Keratinocyte (primary cell): ENCODE measurements at regions not wholly inside any gene's neighbourhood (a gene's known extent, or its start where the extent isn't known, plus 50 kb on each side); places are given as distances from the start of the nearest gene placed in this dataset.
A peak's percentile ranks its signal among the peaks of the same experiment; 100 is the strongest.

Experiments used
- DNase-seq: peaks from one replicate; pipeline ENCODE4 v3.0.0-alpha.2; 2011; ENCODE audit warnings: low read depth, missing footprints, low spot score
- FAIRE-seq: peaks from 2 replicates; lab custom pipeline; 2011; peaks lifted over from hg19 to GRCh38; lab: Jason Lieb, UNC
- H2AFZ ChIP-seq: 2 replicates; pipeline ENCODE4 v1.6.0; 2012; ENCODE audit warnings: low read length, control low read depth, inconsistent platforms; ENCODE audit not compliant: control insufficient read depth
- H3K27ac ChIP-seq: 2 replicates; pipeline ENCODE4 v1.5.1; 2011; ENCODE audit warnings: low read length; ENCODE audit not compliant: control insufficient read depth, insufficient read depth
- H3K27me3 ChIP-seq: 3 replicates; pipeline ENCODE4 v1.6.0; 2011; ENCODE audit warnings: low read length; ENCODE audit not compliant: control insufficient read depth, insufficient read depth; ENCODE audit errors: extremely low read depth
- H3K36me3 ChIP-seq, 2 experiments: 2 replicates in 1 of 2; 3 replicates in 1 of 2; pipeline ENCODE4 v1.5.1; 2011; ENCODE audit warnings: low read length in 2 of 2, mild to moderate bottlenecking in 1 of 2; ENCODE audit not compliant: control insufficient read depth in 2 of 2, insufficient read depth in 2 of 2; ENCODE audit errors: extremely low read depth in 1 of 2
- H3K4me1 ChIP-seq: 3 replicates; pipeline ENCODE4 v1.5.1; 2011; ENCODE audit warnings: low read length; ENCODE audit not compliant: control insufficient read depth, insufficient read depth; ENCODE audit errors: extremely low read depth
- H3K4me2 ChIP-seq: 3 replicates; pipeline ENCODE4 v1.6.0; 2011; ENCODE audit warnings: low read depth, low read length; ENCODE audit not compliant: control insufficient read depth, insufficient read depth; ENCODE audit errors: extremely low read depth
- H3K4me3 ChIP-seq, 3 experiments: fragments of 200-600 bp in 1 of 3; sonication (generic) in 1 of 3; 2 replicates in 2 of 3; 3 replicates in 1 of 3; pipeline ENCODE4 v1.5.1; 2011 to 2016; ENCODE audit warnings: low read length in 3 of 3, mild to moderate bottlenecking in 3 of 3, control low read depth in 2 of 3, inconsistent platforms in 1 of 3, low read depth in 1 of 3, mixed read lengths in 1 of 3, mixed run types in 1 of 3, moderate library complexity in 1 of 3; ENCODE audit not compliant: control insufficient read depth in 2 of 3, insufficient read depth in 2 of 3; ENCODE audit errors: extremely low read depth in 1 of 3
- H3K79me2 ChIP-seq: 2 replicates; pipeline ENCODE4 v1.6.0; 2012; ENCODE audit warnings: low read length; ENCODE audit not compliant: control insufficient read depth, insufficient read depth
- H3K9ac ChIP-seq: 3 replicates; pipeline ENCODE4 v1.6.0; 2011; ENCODE audit warnings: low read length; ENCODE audit not compliant: control insufficient read depth, insufficient read depth; ENCODE audit errors: extremely low read depth
- H3K9me1 ChIP-seq: 3 replicates; pipeline ENCODE4 v1.6.0; 2011; ENCODE audit warnings: low read length; ENCODE audit not compliant: control insufficient read depth, insufficient read depth; ENCODE audit errors: extremely low read depth
- H3K9me3 ChIP-seq: 2 replicates; pipeline ENCODE4 v1.5.1; 2012; ENCODE audit warnings: low read depth, low read length; ENCODE audit not compliant: control insufficient read depth
- H4K20me1 ChIP-seq: 3 replicates; pipeline ENCODE4 v1.6.0; 2011; ENCODE audit warnings: low read length; ENCODE audit not compliant: control insufficient read depth, insufficient read depth; ENCODE audit errors: extremely low read depth
- CTCF ChIP-seq, 3 experiments: IDR thresholded peaks in 1 of 3; conservative IDR thresholded peaks in 1 of 3; optimal IDR thresholded peaks in 1 of 3; 2 replicates in 2 of 3; 3 replicates in 1 of 3; pipeline versions ENCODE3 to v1.5.1; 2011; ENCODE audit warnings: low read length in 3 of 3, mild to moderate bottlenecking in 3 of 3, moderate library complexity in 2 of 3, control low read depth in 1 of 3, inconsistent platforms in 1 of 3; ENCODE audit not compliant: insufficient read depth in 2 of 3; ENCODE audit errors: extremely low read depth in 1 of 3
- EZH2 ChIP-seq: IDR thresholded peaks from one replicate; pipeline ENCODE4 v1.6.1; 2012; ENCODE audit warnings: inconsistent platforms, mild to moderate bottlenecking, low read length, moderate library complexity
- dilution Hi-C: fragments of 300-500 bp; cut with MboI; formaldehyde crosslinking; loops from one replicate; pipeline ENCODE4 v1.7.0; 2020; ENCODE audit warnings: low sequenced_read_pairs; ENCODE audit not compliant: extremely low pct_ligation_motif_present

- H3K79me2 ChIP-seq, result no peaks in the 10 kb centered on the region
- H3K27me3 ChIP-seq, result no peaks in the 10 kb centered on the region
- no peak overlapping the region for H3K4me3 ChIP-seq
- no peak for DNase-seq
- no peak overlapping the region for H2AFZ ChIP-seq
- TF ChIP-seq EZH2, result no peak
- TF ChIP-seq CTCF (optimal IDR thresholded peaks at IDR 0.05 in 1 of 3, IDR thresholded peaks at IDR 0.05 in 1 of 3, conservative IDR thresholded peaks at IDR 0.05 in 1 of 3; ENCODE audit: extremely low read depth in 1 of 3, insufficient read depth in 2 of 3, low read length in 3 of 3), result no peak
- no peak overlapping the region for H3K4me2 ChIP-seq
- no peaks in the 10 kb centered on the region for H3K9me1 ChIP-seq
- dilution Hi-C loops, result no loop called here
- H3K9me3 ChIP-seq, result no peaks in the 10 kb centered on the region
- H4K20me1 ChIP-seq, result no peaks in the 10 kb centered on the region
- H3K9ac ChIP-seq, result no peak overlapping the region
- no peak for FAIRE-seq
- H3K36me3 ChIP-seq, result no peaks in the 10 kb centered on the region
- H3K4me1 ChIP-seq, result no peaks in the 10 kb centered on the region
- no peak overlapping the region for H3K27ac ChIP-seq
Measured at GRCh38 chr13:106918557-106918860, 350.6 kb upstream of the ARGLU1 start.

GRCh38 chr13:106917673-106918556 is 350.0 kb upstream of the ARGLU1 start:
- H3K9ac ChIP-seq, result peak overlapping the region; percentile 72
- H3K27ac ChIP-seq, result peak overlapping the region; percentile 40
- dilution Hi-C loops, result no loop called here
- no peaks in the 10 kb centered on the region for H3K79me2 ChIP-seq
- TF ChIP-seq CTCF (optimal IDR thresholded peaks at IDR 0.05 in 1 of 3, IDR thresholded peaks at IDR 0.05 in 1 of 3, conservative IDR thresholded peaks at IDR 0.05 in 1 of 3; ENCODE audit: extremely low read depth in 1 of 3, insufficient read depth in 2 of 3, low read length in 3 of 3) (peak; percentile 83 to 97 (median 92)), EZH2 (no peak)
- peak overlapping the region; percentile 39 to 83 (median 73) for H3K4me3 ChIP-seq
- DNase-seq (no peak), FAIRE-seq (no peak)
- H3K4me1 ChIP-seq, result no peaks in the 10 kb centered on the region
- H3K36me3 ChIP-seq, result no peaks in the 10 kb centered on the region
- no peaks in the 10 kb centered on the region for H3K27me3 ChIP-seq
- no peaks in the 10 kb centered on the region for H3K9me1 ChIP-seq
- no peaks in the 10 kb centered on the region for H4K20me1 ChIP-seq
- no peaks in the 10 kb centered on the region for H3K9me3 ChIP-seq
- peak overlapping the region; percentile 90 for H2AFZ ChIP-seq
- peak overlapping the region; percentile 75 for H3K4me2 ChIP-seq
